ENCODE measurements at regions not wholly inside any gene's neighbourhood (a gene's known extent, or its start where the extent isn't known, plus 50 kb on each side); places are given as distances from the start of the nearest gene placed in this dataset.
"Not testable (repeated sequence)": the region's sequence is repeated elsewhere in the genome, so short reads cannot be mapped to it uniquely, and the experiment has no call there.

GRCh38 chr15:66865622-66866611 lies 163.9 kb downstream of the SMAD6 start:
- peak; percentile 89 for DNase-seq

GRCh38 chr15:66866656-66867055 lies 164.6 kb downstream of the SMAD6 start:
- DNase-seq, result no peak

GRCh38 chr15:66868918-66869317 lies 166.9 kb downstream of the SMAD6 start:
- DNase-seq, result no peak

- no peak for DNase-seq
These were observed 168.9 kb downstream of the SMAD6 start for GRCh38 chr15:66870880-66871388.

GRCh38 chr15:66872405-66872804 lies 170.4 kb downstream of the SMAD6 start:
- DNase-seq, result no peak

- DNase-seq, result not testable (repeated sequence)
These were observed 171.3 kb downstream of the SMAD6 start for GRCh38 chr15:66873331-66873730.

- no peak for DNase-seq
These were observed 171.8 kb downstream of the SMAD6 start for GRCh38 chr15:66873856-66874255.

GRCh38 chr15:66875588-66876420 lies 173.8 kb downstream of the SMAD6 start:
- DNase-seq, result no peak

- no peak for DNase-seq
These were observed 174.3 kb downstream of the SMAD6 start for GRCh38 chr15:66876421-66876730.

- DNase-seq, result no peak
These were observed 174.9 kb downstream of the SMAD6 start for GRCh38 chr15:66876731-66877476.

- DNase-seq, result no peak
These were observed 175.6 kb downstream of the SMAD6 start for GRCh38 chr15:66877477-66878271.

- peak; percentile 32 for DNase-seq
These were observed 176.7 kb downstream of the SMAD6 start for GRCh38 chr15:66878761-66879160.

- DNase-seq, result no peak
These were observed 177.7 kb downstream of the SMAD6 start for GRCh38 chr15:66879531-66880368.

GRCh38 chr15:66880380-66881155 lies 178.5 kb downstream of the SMAD6 start:
- DNase-seq, result no peak

- no peak for DNase-seq
These were observed 179.3 kb downstream of the SMAD6 start for GRCh38 chr15:66881173-66881905.

- no peak for DNase-seq
These were observed 180.4 kb downstream of the SMAD6 start for GRCh38 chr15:66882251-66883020.

- no peak for DNase-seq
These were observed 181.4 kb downstream of the SMAD6 start for GRCh38 chr15:66883284-66883911.

GRCh38 chr15:66884115-66884622 lies 181.2 kb upstream of the SMAD3 start:
- DNase-seq, result no peak
